ENCODE measurements at regions not wholly inside any gene's neighbourhood (a gene's known extent, or its start where the extent isn't known, plus 50 kb on each side); places are given as distances from the start of the nearest gene placed in this dataset.

- no peak for DNase-seq
These were observed 321.6 kb upstream of the HS6ST1 start for GRCh38 chr2:128640166-128640844.

GRCh38 chr2:128640845-128641360 lies 322.2 kb upstream of the HS6ST1 start:
- no peak for DNase-seq

- DNase-seq = no peak
These were observed 322.9 kb upstream of the HS6ST1 start for GRCh38 chr2:128641421-128642080.

GRCh38 chr2:128642316-128642715 lies 323.6 kb upstream of the HS6ST1 start:
- DNase-seq = no peak

GRCh38 chr2:128642821-128643220 lies 324.2 kb upstream of the HS6ST1 start:
- no peak for DNase-seq

- DNase-seq = no peak
These were observed 324.8 kb upstream of the HS6ST1 start for GRCh38 chr2:128643221-128644065.

- DNase-seq = no peak
These were observed 325.5 kb upstream of the HS6ST1 start for GRCh38 chr2:128644156-128644555.

GRCh38 chr2:128644718-128645256 lies 326.1 kb upstream of the HS6ST1 start:
- no peak for DNase-seq

GRCh38 chr2:128645631-128646030 lies 327.0 kb upstream of the HS6ST1 start:
- no peak for DNase-seq

- no peak for DNase-seq
These were observed 327.4 kb upstream of the HS6ST1 start for GRCh38 chr2:128646091-128646490.

- no peak for DNase-seq
These were observed 328.0 kb upstream of the HS6ST1 start for GRCh38 chr2:128646691-128647090.

GRCh38 chr2:128651000-128651399 lies 332.3 kb upstream of the HS6ST1 start:
- DNase-seq = no peak

- DNase-seq = no peak
These were observed 335.7 kb upstream of the HS6ST1 start for GRCh38 chr2:128654408-128654807.

- no peak for DNase-seq
These were observed 342.2 kb upstream of the HS6ST1 start for GRCh38 chr2:128660836-128661235.

- no peak for DNase-seq
These were observed 342.6 kb upstream of the HS6ST1 start for GRCh38 chr2:128661311-128661710.

GRCh38 chr2:128662051-128662471 lies 343.4 kb upstream of the HS6ST1 start:
- DNase-seq = no peak

- no peak for DNase-seq
These were observed 344.8 kb upstream of the HS6ST1 start for GRCh38 chr2:128663371-128664050.

GRCh38 chr2:128664499-128664971 lies 345.9 kb upstream of the HS6ST1 start:
- DNase-seq = no peak

GRCh38 chr2:128665113-128665512 lies 346.4 kb upstream of the HS6ST1 start:
- DNase-seq = no peak

- DNase-seq = no peak
These were observed 347.9 kb upstream of the HS6ST1 start for GRCh38 chr2:128666596-128666995.

GRCh38 chr2:128667391-128667790 lies 348.7 kb upstream of the HS6ST1 start:
- no peak for DNase-seq

- DNase-seq = no peak
These were observed 350.3 kb upstream of the HS6ST1 start for GRCh38 chr2:128668946-128669345.

- DNase-seq = no peak
These were observed 351.4 kb upstream of the HS6ST1 start for GRCh38 chr2:128670066-128670465.

Measured in 8988T (cell line).